Globus pallidus (tissue), 1 donor: ENCODE measurements at regions not wholly inside any gene's neighbourhood (a gene's known extent, or its start where the extent isn't known, plus 50 kb on each side); places are given as distances from the start of the nearest gene placed in this dataset.
"Not testable (repeated sequence)": the region's sequence is repeated elsewhere in the genome, so short reads cannot be mapped to it uniquely, and the experiment has no call there.

Experiments used
- DNase-seq: peaks from one replicate; pipeline ENCODE4 v3.0.0-alpha.2; 2015; ENCODE audit warnings: low spot score

DNA sequence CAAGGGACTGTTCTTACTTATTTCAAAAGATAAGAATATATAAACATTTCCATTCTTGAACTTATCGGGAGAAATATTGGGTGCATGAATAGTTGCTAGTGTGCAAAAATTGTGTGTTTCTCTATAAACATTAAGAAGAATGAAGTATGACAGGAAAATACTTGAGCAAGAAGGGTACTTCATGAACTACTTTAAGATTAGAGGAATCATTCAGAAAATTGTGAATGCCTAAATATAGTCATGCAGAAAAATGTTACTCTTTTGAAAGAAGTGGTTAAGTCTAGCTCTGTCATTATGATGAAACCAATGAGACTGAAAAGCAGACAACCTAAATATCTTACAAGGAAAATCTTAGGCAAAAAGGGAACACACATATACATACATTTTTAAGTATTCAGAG, 207.8 kb upstream of the PCDH18 start:
- DNase-seq = no peak

DNA sequence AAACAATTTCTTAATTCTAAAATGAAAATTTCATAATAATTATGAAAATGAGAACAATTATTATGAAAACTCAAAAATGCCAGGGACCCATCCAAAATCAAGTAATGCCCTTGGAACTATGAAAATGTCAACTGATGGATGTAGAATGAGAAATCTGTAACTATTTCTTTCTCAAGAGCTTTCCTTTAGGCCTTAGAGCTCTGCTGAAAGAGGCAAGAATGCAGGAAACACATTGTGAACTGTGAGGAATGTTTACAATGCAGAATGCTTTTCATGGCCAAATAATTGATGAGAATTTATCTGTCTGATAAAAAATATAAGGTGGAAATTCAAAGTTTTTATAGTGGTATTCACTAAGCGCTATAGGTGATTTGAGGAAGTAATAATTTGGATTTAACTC, 207.1 kb upstream of the PCDH18 start:
- no peak for DNase-seq

DNA sequence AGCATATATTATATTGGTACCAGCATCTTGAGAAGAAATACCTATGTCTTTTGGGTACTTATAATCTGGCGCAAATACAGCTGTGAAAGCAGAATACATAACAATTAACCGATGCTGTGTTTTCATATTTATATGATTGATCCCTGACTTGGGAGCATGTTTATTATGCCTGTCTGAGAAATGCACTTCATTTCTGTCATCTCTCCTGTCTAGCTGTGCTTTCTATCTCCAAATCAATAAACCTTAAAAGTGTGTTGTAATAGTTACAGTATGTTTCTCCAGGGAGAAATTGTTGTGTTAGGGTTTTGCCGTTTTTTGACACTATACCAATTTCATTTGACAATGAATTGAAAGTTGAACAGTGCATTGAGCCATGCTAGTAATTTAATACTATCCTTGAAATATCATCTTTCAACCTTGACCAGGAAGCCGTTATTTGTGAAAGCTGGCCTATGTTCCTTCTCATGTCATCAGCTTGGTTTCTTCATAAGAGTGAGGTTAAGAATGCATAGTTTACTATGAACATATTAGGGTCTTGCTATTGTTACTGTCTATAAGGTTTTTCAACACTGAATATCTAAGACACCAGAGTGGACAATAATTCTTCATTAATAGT, 206.2 kb upstream of the PCDH18 start:
- DNase-seq = no peak

DNA sequence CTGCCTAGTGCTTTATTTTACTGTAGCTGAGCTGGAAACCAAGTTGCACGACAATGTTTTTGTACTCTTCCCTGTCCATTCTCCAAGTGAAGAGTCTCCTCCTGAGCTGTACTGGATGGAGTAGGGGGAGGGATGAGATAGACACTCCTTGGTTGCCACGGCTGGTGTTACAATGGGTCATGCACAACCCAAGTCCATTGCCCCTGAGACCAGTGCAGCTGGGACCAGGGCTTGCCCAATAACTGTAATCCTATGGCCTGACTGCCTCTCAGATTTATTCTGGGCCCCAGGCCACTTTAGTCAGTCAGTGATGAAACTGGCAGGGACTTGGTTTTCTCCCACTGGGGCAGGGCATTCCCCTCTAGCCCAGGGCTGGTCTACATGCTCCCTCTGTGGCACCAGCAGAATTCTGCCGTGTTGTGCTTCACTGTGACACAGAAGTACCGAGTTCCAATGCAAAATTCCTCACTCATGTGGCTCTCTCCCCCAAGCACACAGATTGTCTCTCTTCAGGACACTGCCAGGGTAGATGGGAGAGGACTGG, 203.3 kb upstream of the PCDH18 start:
- no peak for DNase-seq

DNA sequence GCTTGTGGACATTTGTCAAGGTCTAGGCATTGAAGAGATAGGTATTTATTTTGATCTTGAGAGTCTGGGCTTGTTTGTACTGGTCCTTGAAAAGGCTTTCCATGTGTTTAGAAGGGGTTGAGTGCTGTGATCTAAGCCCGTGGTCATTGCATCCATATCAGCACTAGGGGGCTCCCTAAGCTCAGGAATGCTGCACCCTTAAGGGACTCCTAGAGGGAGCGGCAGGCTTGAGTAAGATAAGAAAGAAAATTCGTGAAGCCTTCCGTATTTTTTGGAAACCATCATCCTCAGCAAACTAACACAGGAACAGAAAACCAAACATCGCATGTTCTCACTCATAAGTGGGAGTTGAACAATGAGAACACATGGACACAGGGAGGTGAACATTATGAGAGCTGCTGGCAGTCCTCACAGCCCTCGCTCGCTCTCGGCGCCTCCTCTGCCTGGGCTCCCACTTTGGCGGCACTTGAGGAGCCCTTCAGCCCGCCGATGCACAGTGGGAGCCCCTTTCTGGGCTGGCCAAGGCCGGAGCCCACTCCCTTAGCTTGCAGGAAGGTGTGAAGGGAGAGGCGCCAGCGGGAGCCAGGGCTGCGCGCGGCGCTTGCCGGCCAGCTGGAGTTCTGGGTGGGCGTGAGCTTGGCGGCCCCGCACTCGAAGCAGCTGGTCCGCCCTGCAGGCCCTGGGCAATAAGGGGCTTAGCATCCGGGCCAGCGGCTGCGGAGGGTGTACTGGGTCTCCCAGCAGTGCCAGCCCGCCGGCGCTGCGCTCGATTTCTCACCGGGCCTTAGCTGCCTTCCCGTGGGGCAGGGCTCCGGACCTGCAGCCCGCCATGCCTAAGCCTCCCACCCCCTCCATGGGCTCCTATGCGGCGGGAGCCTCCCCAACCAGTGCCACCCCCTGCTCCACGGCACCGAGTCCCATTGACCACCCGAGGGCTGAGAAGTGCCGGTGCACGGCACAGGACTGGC, 201.2 kb upstream of the PCDH18 start:
- not testable (repeated sequence) for DNase-seq

DNA sequence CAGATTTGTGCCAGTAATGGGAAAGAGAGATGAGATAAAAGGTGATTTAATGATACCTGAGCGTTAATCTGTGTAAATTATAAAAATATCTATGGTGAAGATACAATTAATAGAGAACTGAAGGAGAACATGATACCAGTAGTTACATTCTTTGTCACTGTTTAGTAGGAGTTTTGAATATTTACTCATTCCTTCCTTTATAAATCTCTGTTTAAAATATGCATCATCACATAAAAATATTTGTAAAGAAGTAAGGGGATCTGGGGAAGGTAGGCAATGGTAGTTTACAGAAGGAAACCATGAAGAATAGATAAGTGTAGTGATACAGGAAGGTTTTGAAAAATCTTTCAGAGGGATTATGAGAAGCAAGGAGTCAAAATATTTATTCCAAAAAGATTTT, 190.6 kb upstream of the PCDH18 start:
- DNase-seq = no peak

DNA sequence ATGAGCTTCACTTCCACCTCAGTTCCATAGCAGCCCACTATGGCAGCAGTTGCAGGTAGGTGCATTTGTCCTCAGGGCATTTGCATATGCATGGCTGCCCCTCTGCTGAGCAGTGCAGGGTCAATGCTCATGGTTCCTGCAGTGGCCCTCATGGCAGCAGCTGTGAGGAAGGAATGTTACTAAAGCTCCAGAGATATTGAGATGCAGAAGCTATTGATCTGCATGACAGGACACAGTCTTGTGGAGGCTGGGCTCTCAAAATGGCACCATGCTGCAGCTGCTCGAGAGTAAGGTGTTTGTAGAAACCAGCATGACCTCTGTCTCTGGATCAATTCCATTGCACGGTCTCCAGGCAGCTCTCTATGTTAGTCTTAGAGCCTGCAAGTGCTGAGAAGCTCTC, 179.2 kb upstream of the PCDH18 start:
- no peak for DNase-seq

DNA sequence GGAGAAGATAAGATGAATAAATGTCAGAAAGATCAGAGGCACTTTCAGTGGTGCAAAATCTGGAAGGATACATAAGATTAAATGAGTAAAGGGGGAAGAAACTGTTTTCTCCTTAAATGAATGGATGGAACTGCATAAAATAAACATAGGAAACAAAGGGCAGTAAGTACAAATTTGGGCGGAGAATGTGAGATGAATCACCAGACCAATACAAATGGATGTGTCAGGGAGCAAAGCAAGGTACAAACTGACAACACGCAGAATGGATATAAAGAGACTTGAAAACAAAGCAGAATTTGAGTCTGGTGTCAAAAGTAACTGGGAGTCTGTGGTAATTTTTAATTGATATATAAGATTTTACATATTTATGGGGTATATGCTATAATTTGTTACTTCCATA, 175.3 kb upstream of the PCDH18 start:
- DNase-seq = no peak

DNA sequence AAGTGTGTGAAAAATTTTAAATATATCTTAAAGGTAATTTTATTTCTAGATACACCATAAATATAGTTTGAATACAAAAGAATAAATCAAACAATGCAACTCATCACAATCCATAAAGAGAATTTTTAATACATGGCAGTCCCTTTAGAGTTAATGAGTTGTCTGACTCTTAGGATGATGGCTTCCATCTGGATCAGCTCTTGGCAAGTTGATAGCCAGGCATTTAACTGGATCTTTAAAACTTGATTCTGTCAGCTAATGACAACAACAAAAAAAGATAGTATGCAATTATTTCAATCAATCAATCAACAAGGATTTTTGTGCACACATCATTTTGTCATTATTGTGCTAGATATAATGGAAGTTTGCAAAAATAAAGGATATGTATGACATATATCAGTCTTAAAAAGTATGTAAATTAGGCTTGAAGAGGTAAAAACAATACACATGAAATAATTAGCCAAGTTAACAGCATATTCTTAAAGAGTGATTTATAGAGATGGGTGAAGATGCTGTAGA, 174.9 kb upstream of the PCDH18 start:
- no peak for DNase-seq

DNA sequence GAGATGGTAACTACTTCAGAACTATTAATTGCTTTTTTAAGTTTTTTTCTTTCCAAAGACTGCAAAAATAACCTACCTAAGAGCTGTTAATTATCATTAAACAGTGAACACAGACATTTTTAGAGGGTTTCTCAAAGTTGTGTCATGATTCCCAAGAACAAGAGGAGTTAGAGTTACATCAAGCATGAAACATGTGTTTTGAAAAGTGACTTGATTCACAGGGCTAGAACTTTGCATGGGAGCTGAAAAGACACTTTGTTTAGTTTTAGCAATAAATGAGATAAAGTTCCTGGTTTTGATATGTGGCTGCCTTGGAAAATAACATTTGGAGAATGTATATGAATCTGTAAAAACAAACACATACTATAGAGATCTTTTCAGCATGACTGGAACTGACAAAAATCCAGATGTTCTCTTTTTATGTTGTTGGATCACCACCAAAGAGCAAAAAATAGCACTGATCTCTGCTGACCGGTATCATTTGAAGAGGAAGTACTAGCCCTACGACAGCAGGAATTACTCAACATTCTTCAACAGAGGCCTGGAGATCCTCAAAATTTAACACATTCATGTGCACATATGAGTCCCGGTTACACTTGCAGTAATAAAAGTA, 173.0 kb upstream of the PCDH18 start:
- DNase-seq = peak; percentile 37

DNA sequence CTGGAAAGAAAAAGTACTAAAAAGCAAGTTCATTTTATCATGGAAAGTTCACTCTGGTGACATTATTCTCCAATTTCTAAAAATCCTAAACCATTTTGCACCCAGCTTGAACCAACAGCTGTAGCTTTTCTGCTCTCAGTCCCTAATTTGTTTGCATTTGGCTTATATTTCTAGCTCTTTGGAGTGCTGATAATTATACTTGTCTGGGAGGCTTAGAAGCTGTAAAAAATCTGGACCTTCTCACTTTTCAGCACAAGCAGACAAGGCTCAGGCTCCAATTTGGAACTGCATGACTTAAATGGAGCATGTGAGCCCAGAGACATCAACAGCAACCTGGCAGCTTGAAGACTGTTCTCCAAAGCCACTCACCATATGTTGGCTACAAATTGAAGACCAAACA, 170.9 kb upstream of the PCDH18 start:
- no peak for DNase-seq

DNA sequence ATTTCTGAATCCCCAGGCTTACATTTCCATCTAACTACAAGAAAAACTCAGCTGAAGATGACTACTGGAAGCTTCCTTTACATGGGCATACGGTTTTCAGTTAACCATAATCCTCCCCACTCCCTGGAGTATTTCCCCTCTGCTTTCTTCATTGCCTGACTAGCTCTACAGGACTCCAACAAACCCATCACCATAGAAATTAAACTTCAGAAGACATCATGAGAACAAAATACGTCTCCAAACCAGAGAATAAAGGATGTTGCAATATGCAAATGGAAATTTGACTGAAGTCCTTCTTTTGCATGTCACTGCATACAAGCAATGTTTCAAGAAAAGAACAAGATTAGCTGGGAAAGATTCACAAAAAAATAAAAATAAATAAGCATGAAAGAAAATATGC, 170.2 kb upstream of the PCDH18 start:
- DNase-seq = no peak

DNA sequence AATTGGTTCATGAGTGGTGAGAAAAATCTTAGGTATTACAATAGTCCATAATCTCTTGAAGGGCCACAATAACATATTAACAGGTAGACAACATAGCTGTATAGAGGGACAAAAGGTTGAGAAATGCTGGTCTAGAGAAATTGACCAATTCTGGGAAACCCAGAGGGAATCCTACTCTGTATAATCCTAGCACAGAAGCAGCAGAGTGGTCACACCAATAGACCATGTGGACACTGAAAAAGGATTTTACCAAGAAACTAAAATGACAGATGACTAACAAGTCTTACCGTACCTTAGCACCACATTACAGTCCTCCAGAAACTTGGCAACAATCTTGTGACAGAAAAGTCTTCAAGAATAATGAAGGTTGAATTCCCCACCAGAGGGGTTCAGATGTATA, 169.1 kb upstream of the PCDH18 start:
- no peak for DNase-seq

DNA sequence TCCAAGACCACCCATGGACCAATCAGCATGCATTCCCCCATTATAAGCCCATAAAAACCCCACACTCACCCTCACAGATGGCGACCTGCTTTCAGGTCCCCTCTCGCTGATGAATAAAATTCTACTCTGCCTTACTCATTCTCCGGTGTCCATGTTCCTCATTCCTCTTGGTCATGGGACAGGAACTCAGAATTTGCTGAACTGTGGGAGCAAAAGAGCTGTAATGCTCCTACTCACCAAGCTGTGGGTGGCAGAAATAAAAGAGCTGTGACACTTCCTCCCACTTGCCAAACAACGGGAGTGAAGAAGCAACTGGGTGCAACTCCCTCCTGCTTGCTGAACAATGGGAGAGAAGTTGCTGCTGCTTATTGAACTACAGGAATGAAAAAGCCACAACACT, 168.5 kb upstream of the PCDH18 start:
- no peak for DNase-seq

DNA sequence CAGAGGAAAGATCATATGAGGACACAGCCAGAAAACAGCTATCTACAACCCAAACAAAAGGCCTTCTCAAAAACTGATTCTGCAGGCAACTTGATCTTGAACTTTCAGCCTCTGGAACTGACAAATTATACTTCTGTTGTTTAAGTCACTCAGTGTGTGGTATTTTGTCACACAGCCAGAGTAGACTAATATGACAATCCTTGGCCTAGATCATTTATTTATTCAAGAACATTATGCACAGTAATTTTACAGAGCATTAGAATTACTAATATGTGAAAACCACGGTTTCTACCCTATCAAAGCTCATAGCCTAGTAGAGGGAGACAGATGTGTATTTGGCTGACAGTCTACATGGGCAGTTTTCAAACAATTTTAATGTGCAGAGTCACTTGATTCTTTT, 167.8 kb upstream of the PCDH18 start:
- DNase-seq = no peak

DNA sequence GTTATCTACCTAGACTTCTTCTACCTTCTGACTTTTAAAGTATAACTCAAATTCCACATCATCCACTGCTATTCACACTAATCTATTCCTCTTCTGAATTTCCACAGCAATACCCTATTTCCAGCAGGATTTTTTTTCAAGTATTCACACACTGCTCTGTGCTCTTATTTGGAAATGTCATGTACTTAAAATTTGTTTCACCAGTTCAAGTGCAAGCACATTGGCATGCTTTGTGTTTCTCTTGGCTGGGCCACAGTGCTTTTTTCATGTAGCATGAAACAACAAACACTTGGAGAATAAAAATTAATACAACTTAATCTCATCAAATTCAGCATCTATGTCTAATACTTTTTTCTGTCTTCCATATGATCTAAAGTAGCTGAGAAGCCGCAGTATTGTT, 161.8 kb upstream of the PCDH18 start:
- no peak for DNase-seq

DNA sequence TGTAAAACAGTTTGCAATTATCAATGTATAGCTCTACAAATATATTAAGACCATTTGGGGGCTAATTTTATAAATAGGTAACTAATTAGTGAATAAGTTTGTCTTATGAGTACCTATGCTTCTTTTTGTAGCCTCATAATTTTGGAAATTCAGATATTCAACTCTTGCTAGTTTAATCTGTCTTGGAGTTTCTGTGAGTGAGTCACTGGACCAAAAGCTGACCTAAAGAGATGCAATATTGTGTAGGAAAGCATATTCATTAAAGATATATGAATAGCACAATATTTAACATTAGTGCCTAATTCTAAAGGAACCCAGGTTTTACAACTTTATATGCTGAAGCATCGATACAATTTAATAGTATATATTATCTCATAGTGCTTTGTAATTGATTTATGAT, 161.3 kb upstream of the PCDH18 start:
- DNase-seq = no peak

DNA sequence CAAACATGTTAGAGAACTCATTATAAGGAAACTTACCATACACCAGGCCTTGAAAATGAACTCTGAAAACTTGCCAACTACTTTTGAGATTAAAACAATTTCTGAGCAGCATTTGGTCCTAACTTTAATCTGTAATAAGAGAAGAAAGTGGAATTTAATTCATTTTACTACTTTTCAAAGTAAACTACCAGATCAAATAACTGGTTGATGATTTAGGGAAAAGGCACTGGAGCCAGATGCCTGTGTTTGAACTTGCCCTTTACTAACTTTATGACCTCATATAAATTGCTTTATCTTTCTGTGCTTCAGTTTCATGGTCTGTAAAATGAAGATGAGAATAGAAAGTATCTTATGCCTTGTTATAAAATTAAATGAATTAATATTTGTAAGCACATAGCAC, 159.9 kb upstream of the PCDH18 start:
- DNase-seq = no peak

DNA sequence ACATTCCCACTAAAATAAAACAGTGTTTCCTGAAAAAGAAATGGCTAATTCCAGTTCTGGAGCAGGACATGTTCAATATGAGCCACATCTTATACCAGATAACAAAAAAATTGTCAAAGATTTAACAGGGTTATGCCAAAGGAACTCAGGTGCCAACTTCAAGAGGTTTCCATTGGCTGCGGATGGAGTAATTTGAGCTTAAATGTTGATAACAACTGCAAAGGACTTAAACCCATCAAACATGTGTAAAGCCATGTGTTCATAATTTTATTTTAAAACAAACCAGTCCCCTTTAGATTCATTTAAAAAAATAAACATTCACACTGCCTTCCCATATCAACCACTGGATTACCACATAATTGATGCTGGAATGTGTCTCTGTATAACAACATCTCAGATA, 156.4 kb upstream of the PCDH18 start:
- DNase-seq = no peak

DNA sequence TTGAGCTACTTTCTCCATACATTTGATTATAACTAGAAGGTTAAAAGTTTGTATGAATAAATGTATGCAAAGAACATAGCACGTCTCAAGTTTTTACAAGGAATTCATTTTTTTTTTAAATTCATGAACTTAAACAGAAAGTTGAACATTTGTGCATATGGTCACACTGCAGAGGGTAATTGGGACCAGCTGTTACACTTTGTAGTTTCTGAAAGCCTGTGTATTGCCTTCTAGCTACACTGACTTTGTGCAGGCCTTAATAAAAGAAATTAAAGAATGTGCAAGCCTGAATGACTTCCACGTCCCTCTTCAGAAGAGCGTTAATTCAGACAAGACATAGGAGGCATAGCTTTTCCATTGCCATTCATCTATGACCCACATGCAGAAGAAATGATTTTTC, 153.1 kb upstream of the PCDH18 start:
- no peak for DNase-seq

DNA sequence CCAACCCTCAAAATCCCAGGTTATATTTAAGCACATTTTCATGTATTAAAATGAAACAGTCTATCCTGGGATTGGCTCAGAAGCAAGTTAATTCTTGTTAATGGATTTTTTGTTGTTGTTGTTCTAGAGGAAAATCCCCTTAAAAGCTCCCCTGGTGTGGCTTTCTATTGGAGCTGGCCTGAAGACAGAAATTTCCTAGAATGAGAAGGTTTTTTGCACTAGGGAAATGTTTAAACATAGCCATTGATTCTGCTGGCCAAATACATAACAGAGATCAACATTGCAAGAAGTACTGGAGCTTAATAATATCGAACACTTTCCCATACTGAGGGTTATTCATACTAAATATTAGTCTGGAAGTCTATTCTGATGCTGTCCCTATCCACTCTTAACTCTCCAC, 148.8 kb upstream of the PCDH18 start:
- no peak for DNase-seq

DNA sequence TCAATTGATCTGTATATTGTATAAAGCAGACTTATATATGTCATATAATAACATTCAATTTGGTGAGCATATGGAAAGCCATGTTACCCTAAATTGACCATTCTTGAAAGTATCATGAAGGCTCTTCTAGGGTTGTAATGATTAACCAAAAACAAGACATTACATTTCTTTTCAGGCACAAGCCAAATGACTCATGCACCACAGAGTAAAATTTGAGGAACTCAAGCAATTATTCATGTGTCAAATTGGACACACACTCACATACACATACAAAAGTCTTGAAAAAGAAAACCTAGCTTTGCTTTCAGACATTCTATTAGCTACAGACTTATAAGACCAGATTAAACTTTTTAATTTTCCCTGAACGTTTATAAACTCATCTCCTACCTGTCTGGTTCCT, 146.5 kb upstream of the PCDH18 start:
- no peak for DNase-seq

DNA sequence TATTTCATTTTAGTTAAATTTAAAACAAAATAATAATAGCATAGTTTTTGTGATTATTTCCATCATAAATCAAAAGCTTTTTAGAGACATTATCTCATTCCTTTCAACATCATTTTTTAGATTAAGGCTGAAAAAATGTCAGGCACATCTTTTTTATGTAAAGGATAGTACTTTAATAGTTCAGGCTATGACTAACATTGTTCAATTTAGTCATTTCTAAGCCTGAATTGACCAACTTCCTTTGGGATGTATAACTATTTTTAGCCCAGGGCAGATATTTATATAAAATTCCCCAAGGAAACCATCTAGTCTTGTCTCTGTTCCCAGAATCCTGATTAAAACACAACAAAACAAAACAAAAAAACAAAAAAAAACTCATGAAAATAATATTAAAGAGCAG, 145.6 kb upstream of the PCDH18 start:
- DNase-seq = no peak
